ENCODE measurements at regions not wholly inside any gene's neighbourhood (a gene's known extent, or its start where the extent isn't known, plus 50 kb on each side); places are given as distances from the start of the nearest gene placed in this dataset.
"Not testable (repeated sequence)": the region's sequence is repeated elsewhere in the genome, so short reads cannot be mapped to it uniquely, and the experiment has no call there.

DNA sequence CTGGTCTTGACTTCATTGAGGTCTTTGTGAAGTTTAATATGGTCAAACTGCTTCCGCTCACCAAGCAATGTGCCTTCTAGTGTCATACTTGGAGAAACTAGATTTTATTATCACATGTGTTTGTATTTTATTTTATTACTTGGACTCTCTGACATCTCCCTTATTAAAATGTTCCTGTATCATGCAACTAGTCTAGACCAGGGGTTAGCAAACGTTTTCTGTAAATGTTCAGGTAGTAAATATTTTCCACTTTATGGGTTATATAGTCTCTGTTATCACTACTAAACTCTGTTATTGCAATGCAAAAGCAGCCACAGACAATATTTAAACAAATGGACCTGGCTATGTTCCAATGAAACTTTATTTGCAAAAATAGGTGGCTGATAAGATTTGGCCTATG lies 443.8 kb downstream of the MID1IP1 start:
- DNase-seq: no peak

DNA sequence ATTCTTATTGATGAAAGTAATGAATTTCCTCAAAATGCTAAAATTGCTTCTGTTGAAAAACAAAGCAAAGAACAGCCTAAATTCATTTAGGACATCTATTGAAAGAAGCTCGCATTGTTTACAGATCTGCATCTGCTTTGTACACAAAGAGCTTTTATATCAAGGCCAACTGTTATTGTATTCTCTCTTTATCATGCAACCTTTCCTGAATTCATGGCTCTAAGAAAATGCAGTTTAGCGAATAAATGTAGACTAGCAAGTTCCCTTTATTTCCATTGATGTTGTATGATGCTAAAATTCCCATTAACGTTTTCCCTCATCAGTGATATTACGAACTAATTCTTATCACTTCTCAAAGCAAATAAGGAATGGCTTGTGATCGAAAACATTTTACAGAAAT lies 446.3 kb downstream of the MID1IP1 start:
- DNase-seq: no peak

- DNase-seq: no peak
Measured at GRCh38 chrX:39248330-39248729, 447.1 kb downstream of the MID1IP1 start.

DNA sequence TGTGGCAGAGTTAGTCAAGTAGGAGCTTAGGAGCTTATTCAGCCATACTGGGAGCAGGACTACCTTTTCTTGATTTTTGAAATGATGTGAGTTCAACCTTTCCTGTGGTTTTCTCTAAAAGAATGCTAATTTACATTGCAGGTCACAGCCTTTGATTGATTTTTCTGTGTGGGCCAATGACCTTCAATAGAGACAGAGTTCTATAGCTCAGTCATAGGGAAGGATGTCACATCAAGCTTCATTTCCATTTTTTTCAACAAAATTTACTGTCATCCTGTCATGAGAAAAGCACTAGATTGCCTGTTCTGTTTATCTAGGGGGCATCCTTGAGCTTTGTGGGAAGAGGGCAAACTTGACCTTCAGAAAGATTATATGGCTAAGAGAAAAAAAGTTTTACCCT lies 448.7 kb downstream of the MID1IP1 start:
- no peak for DNase-seq

DNA sequence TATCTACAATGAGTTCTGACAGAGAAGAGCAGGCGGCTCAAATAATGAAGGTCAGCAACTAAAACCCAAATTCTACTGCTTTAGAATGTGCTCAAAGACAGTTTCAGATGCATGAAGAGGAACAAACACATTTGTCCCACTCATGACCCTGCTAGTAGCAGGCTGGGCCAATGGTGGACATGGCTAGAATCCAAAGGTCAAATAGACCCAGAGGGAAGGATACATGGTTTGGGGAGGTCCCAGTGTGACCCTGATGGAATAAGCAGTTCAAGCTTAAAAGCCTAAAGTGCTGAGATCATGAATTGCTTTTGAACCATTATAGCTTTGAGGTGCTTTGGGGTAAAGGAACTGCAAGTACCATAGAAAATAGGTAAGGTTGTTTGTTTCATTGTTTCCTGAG lies 450.7 kb downstream of the MID1IP1 start:
- DNase-seq: no peak

DNA sequence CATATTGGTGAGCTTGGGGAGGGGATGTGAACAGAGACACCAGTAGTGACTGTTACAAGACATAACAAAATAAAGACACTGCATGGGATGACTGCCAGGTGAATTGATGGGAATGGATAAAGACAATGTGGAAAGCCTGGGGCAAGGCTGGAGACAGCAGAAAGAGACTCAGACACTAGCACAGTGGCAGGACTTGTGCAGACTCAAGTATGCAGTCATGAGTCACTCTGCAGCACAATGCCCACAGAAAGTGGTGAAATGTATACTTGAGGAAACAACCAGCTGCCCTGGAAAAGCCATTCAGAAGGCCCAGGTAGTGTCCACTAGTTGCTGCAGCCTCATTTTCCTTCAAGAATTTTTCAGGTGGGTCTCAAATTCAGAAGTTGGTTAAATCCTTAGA lies 452.3 kb downstream of the MID1IP1 start:
- DNase-seq: no peak

GRCh38 chrX:39258331-39258730 lies 457.1 kb downstream of the MID1IP1 start:
- no peak for DNase-seq

DNA sequence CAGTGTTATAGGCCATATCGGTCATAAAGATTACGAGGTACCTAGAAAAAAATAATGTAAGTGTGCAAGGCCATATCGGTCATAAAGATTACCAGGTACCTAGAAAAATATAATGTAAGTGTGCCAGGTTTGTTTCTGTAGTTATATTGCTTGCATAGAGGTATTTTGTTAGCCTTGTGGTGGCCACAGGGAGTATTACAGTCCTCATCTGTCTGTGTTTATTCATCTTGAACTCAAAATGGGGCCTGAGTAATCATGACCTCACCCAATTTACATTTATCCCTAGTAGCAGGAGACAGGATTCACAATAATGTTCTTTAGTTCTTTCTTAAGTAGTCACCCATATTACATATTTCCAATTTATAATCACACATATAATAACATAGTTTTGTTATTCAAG lies 459.7 kb downstream of the MID1IP1 start:
- DNase-seq: no peak

- DNase-seq: no peak
Measured at GRCh38 chrX:39261446-39262147, 460.3 kb downstream of the MID1IP1 start.

DNA sequence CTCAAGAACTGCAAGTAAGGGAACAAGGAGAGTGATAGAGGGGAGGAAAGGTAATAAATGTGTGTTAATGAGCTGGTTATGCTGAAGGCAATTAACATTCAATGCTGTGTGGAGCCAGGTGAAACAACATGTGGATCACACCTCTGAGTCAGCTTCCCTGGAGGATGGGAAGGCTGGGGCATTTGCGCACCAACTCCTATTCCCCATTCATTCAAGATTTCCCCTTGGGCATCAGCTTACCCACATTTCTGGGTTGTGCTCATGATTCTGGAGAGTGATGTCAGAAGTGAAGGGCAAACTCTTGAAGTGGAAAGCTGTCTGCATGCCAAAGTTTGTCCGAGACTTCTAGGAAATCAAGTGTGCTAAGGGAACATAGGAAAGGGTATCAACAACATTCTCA lies 461.4 kb downstream of the MID1IP1 start:
- no peak for DNase-seq

- no peak for DNase-seq
Measured at GRCh38 chrX:39264023-39264422, 462.8 kb downstream of the MID1IP1 start.

- DNase-seq: no peak
Measured at GRCh38 chrX:39267176-39267575, 465.9 kb downstream of the MID1IP1 start.

DNA sequence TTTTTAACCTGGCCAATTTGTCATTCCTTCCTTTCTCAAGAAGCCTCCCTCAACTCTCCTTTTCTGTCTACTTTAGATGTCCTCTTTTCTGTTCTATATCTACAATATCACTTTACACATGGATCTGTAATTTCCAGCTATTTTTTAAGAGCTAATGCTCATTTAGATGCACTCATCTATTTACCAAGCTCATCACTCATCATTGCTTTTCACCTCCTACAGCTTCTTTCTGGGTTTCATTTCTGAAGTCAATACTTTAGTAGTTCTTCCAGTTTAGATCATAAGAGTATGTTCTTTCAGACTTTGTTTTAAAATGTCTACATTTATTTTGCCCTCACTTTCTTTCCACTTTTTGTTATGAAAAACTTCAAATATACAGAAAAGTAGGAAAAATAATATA lies 466.9 kb downstream of the MID1IP1 start:
- DNase-seq: no peak

GRCh38 chrX:39275500-39276068 lies 474.3 kb downstream of the MID1IP1 start:
- no peak for DNase-seq

DNA sequence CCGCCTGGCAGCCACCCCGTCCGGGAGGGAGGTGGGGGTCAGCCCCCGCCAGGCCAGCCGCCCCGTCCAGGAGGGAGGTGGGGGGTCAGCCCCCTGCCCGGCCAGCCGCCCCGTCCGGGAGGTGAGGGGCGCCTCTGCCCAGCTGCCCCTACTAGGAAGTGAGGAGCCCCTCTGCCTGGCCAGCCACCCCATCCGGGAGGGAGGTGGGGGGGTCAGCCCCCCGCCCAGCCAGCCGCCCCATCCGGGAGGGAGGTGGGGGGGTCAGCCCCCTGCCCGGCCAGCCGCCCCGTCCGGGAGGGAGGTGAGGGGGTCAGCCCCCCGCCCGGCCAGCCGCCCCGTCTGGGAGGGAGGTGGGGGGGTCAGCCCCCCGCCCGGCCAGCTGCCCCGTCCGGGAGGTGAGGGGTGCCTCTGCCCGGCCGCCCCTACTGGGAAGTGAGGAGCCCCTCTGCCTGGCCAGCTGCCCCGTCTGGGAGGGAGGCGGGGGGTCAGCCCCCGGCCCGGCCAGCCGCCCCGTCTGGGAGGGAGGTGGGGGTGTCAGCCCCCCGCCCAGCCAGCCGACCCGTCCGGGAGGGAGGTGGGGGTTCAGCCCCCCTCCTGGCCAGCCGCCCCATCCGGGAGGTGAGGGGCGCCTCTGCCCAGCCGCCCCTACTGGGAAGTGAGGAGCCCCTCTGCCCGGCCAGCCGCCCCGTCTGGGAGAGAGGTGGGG lies 476.6 kb downstream of the MID1IP1 start:
- DNase-seq: not testable (repeated sequence)

DNA sequence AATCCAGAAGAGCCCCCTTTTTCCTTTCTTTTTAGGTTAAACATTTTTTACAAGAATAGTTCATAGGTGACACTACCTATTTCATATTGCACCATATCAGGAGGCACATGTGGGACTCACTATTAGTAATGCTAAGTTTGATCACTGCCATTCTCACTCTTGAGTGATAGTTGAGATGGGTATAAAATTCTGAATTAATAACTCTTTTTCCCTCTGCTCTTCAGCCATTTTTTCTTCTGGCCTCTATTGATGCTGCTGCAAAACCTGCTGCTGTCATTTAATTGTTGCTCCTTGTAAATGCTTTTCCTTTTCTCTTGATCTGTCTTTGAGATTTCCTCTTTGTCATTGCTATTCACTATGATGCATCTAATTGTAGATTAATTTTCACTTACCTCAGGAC lies 482.0 kb downstream of the MID1IP1 start:
- DNase-seq: no peak

GRCh38 chrX:39288592-39288991 lies 487.3 kb downstream of the MID1IP1 start:
- no peak for DNase-seq

- no peak for DNase-seq
Measured at GRCh38 chrX:39289827-39290226, 488.6 kb downstream of the MID1IP1 start.

GRCh38 chrX:39293203-39293602 lies 491.9 kb downstream of the MID1IP1 start:
- no peak for DNase-seq

GRCh38 chrX:39296472-39296871 lies 495.2 kb downstream of the MID1IP1 start:
- DNase-seq: no peak

DNA sequence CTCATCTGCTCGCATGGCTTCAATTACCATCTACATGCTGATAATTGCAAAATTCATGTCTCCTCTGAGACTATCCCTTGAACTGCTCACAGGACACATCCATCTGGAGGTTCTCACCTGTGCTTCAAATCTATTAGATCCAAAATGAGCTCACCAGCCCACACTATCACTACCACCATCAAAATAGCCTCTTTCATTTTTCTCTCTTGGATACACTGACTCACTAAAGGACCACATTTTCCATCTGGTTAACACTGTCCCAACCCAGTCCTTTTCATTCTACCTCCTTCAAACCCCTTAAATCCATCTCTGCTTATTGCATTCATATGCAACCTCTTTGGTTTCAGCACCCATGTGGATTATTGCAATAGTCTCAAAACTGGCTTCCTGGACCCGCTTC lies 497.6 kb downstream of the MID1IP1 start:
- no peak for DNase-seq

DNA sequence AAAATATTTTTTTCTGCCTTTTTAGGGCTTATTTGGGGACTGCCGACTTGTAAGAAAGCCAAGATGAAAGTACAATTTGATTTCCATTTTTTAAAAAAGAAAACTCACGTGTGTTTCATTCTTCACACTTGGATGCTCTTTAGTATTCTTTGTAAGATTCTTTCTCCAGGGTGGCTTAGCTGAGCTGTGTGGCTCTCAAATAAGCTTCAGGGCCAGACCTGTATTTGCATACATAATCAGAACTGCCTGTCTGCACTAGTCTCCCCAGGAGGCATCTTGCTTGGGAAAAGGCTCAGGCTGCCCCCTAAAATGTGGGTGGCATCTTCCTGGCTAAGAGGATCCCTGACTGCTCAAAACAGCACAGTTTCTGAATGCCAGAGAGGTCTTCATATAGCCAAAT lies 498.4 kb downstream of the MID1IP1 start:
- DNase-seq: no peak

- DNase-seq: no peak
Measured at GRCh38 chrX:39301036-39301435, 499.8 kb downstream of the MID1IP1 start.

GRCh38 chrX:39302838-39303237 lies 501.6 kb downstream of the MID1IP1 start:
- DNase-seq: no peak

DNA sequence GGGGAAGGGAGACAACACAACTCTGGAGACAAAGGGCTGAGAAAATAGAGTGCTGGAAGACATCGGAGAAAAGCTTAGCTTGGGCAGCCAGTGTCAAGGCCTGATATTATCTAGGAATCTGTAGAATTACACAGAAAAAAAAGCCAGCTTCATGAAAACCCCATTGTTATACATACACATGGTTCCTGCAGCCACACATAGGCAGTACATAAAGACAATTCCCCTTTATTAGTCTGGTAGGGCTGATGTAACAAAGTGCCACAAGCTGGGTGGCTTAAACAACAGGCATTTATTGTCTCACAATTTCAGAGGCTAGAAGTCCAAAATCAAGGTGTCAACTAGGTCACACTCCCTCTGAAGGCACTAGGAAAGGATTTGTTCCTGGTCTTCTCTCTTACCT lies 503.5 kb downstream of the MID1IP1 start:
- DNase-seq: no peak
